HCT116 (cell line): ENCODE measurements at regions not wholly inside any gene's neighbourhood (a gene's known extent, or its start where the extent isn't known, plus 50 kb on each side); places are given as distances from the start of the nearest gene placed in this dataset.

Experiments used
- ATAC-seq: fragments of 200-7000 bp; cut with Tn5 transposase; 2 replicates; pipeline ENCODE4 v1.9.1; 2020; ENCODE audit warnings: mild to moderate bottlenecking, moderate library complexity
- BruUV-seq: library from RNA; stranded (reverse); fragments of 400-500 nt; replicated peaks from 2 replicates; lab custom pipeline; 2021; lab: Mats Ljungman, UMichigan
- CTCF ChIA-PET: fragments of 300-600 bp; sonication (Branson Sonifier 250); formaldehyde crosslinking; loops from one replicate; lab custom pipeline; 2021; ENCODE audit warnings: antibody characterized with exemption; lab: Charles Lee
- POLR2A ChIA-PET: fragments of 300-600, 350-600 bp; sonication (Branson Sonifier 250); formaldehyde crosslinking; loops from one replicate; lab custom pipeline; 2021; ENCODE audit warnings: antibody characterized with exemption; lab: Charles Lee
- RAD21 ChIA-PET, 2 experiments: fragments of 300-600 bp; sonication (Branson Sonifier 250); formaldehyde crosslinking; loops; one replicate each; lab custom pipeline; 2023; ENCODE audit warnings: low total read pairs in 2 of 2; ENCODE audit not compliant: uncharacterized antibody in 2 of 2, unreplicated experiment in 2 of 2, low non-redundant PET in 1 of 2; lab: Charles Lee
- DNase-seq: peaks from one replicate; pipeline ENCODE4 v3.0.0-alpha.2; 2010; ENCODE audit warnings: low read depth, low spot score
- H2AFZ ChIP-seq: fragments of 200-600 bp; shearing (Covaris generic), sonication (generic); 2 replicates; pipeline ENCODE4 v1.6.1; 2017; ENCODE audit warnings: low read depth, mixed run types, mixed read lengths, antibody characterized with exemption, low read length; ENCODE audit not compliant: poor library complexity, severe bottlenecking
- H3K27ac ChIP-seq: 2 replicates; pipeline ENCODE4 v1.5.1; 2012; ENCODE audit warnings: low read depth, low read length
- H3K27me3 ChIP-seq: fragments of 200-600 bp; sonication (generic); 2 replicates; pipeline ENCODE4 v1.6.1; 2016; ENCODE audit warnings: mixed run types, low read length, mixed read lengths; ENCODE audit not compliant: insufficient read depth
- H3K36me3 ChIP-seq, 2 experiments: fragments of 200-500 bp in 1 of 2; fragments of 200-600 bp in 1 of 2; sonication (Bioruptor generic) in 1 of 2; sonication (generic) in 1 of 2; 2 replicates each; pipeline versions ENCODE4 v1.5.1 to v1.6.1; 2014 to 2016; ENCODE audit warnings: low read length in 2 of 2, inconsistent platforms in 1 of 2, mixed read lengths in 1 of 2, mixed run types in 1 of 2; ENCODE audit not compliant: insufficient read depth in 2 of 2, control insufficient read depth in 1 of 2
- H3K4me1 ChIP-seq, 2 experiments: fragments of 200-600 bp in 1 of 2; sonication (generic) in 1 of 2; 2 replicates each; pipeline versions ENCODE4 v1.5.1 to v1.6.1; 2012 to 2017; ENCODE audit warnings: low read length in 2 of 2, inconsistent platforms in 1 of 2, mild to moderate bottlenecking in 1 of 2, mixed read lengths in 1 of 2, mixed run types in 1 of 2, moderate library complexity in 1 of 2; ENCODE audit not compliant: insufficient read depth in 2 of 2, control insufficient read depth in 1 of 2
- H3K4me2 ChIP-seq: fragments of 200-600 bp; sonication (generic); 2 replicates; pipeline ENCODE4 v1.6.1; 2017; ENCODE audit warnings: mixed run types, low read length, mixed read lengths
- H3K4me3 ChIP-seq, 2 experiments: fragments of 200-600 bp in 1 of 2; sonication (generic) in 1 of 2; replicated peaks in 1 of 2; 2 replicates each; pipeline ENCODE4 v1.5.1; 2011 to 2016; ENCODE audit warnings: low read length in 2 of 2, control low read depth in 1 of 2, low read depth in 1 of 2, mild to moderate bottlenecking in 1 of 2, mixed read lengths in 1 of 2, mixed run types in 1 of 2
- H3K79me2 ChIP-seq: fragments of 200-600 bp; sonication (generic); 2 replicates; pipeline ENCODE4 v1.6.1; 2017; ENCODE audit warnings: mild to moderate bottlenecking, mixed run types, low read length, moderate library complexity, mixed read lengths; ENCODE audit not compliant: insufficient read depth
- H3K9ac ChIP-seq: fragments of 200-600 bp; sonication (generic); 2 replicates; pipeline ENCODE4 v1.6.1; 2016; ENCODE audit warnings: low read length, mixed read lengths
- H3K9me2 ChIP-seq: fragments of 200-600 bp; sonication (generic), shearing (Covaris generic); 2 replicates; pipeline ENCODE4 v1.6.1; 2017; ENCODE audit warnings: mixed run types, mild to moderate bottlenecking, moderate library complexity; ENCODE audit not compliant: insufficient read depth
- H3K9me3 ChIP-seq, 2 experiments: fragments of 200-500 bp in 1 of 2; fragments of 200-600 bp in 1 of 2; sonication (Bioruptor generic) in 1 of 2; sonication (generic) in 1 of 2; 2 replicates each; pipeline ENCODE4 v1.6.1; 2014 to 2017; ENCODE audit warnings: low read length in 2 of 2, mixed read lengths in 2 of 2, inconsistent platforms in 1 of 2, low read depth in 1 of 2, mild to moderate bottlenecking in 1 of 2, mixed run types in 1 of 2, moderate library complexity in 1 of 2; ENCODE audit not compliant: control insufficient read depth in 1 of 2, insufficient read depth in 1 of 2
- H4K20me1 ChIP-seq: fragments of 200-600 bp; sonication (generic), shearing (Covaris generic); 2 replicates; pipeline ENCODE4 v1.6.1; 2017; ENCODE audit warnings: mixed run types, mild to moderate bottlenecking, moderate library complexity; ENCODE audit not compliant: insufficient read depth
- CBX3 ChIP-seq: IDR thresholded peaks from 2 replicates; pipeline ENCODE4 v1.6.1; 2012; ENCODE audit warnings: low read depth
- EGR1 ChIP-seq: IDR thresholded peaks from 2 replicates; pipeline ENCODE4 v1.6.1; 2012; ENCODE audit warnings: low read depth
- ELF1 ChIP-seq: IDR thresholded peaks from 2 replicates; pipeline ENCODE4 v1.6.1; 2012; ENCODE audit warnings: low read depth, borderline replicate concordance
- EZH2 ChIP-seq: fragments of 200-600 bp; sonication (generic); IDR thresholded peaks from 2 replicates; pipeline ENCODE4 v1.6.1; 2017; ENCODE audit warnings: antibody characterized with exemption, mixed run types
- FOSL1 ChIP-seq: IDR thresholded peaks from 2 replicates; pipeline ENCODE4 v1.6.1; 2012; ENCODE audit warnings: low read depth
- JUND ChIP-seq: IDR thresholded peaks from 2 replicates; pipeline ENCODE4 v1.6.1; 2012
- POLR2A ChIP-seq: IDR thresholded peaks from 2 replicates; pipeline ENCODE4 v1.7.0; 2011; ENCODE audit warnings: borderline replicate concordance; ENCODE audit not compliant: insufficient read depth, insufficient read length; ENCODE audit errors: extremely low read depth
- POLR2AphosphoS5 ChIP-seq: IDR thresholded peaks from 2 replicates; pipeline ENCODE4 v1.6.1; 2011; ENCODE audit warnings: mild to moderate bottlenecking, low read depth, low read length, moderate library complexity
- RAD21 ChIP-seq: IDR thresholded peaks from 2 replicates; pipeline ENCODE4 v1.6.1; 2012; ENCODE audit warnings: low read depth, mild to moderate bottlenecking
- SIN3A ChIP-seq: IDR thresholded peaks from 2 replicates; pipeline ENCODE4 v1.6.1; 2012; ENCODE audit warnings: low read depth
- SP1 ChIP-seq: IDR thresholded peaks from 2 replicates; pipeline ENCODE4 v1.6.1; 2012; ENCODE audit warnings: low read depth
- SRF ChIP-seq: IDR thresholded peaks from 2 replicates; pipeline ENCODE4 v1.6.1; 2012; ENCODE audit warnings: low read depth
- TCF7L2 ChIP-seq: IDR thresholded peaks from 2 replicates; pipeline ENCODE4 v1.7.0; 2011; ENCODE audit warnings: borderline replicate concordance, inconsistent platforms; ENCODE audit not compliant: insufficient read depth, insufficient read length; ENCODE audit errors: extremely low read depth
- YY1 ChIP-seq: IDR thresholded peaks from 2 replicates; pipeline ENCODE4 v1.6.1; 2011; ENCODE audit warnings: low read length, low read depth, moderate library complexity, mild to moderate bottlenecking; ENCODE audit not compliant: insufficient replicate concordance; ENCODE audit errors: extremely low read depth
- ZFX ChIP-seq: fragments of 450-650 bp; IDR thresholded peaks from 2 replicates; pipeline ENCODE4 v1.6.1; 2017
- intact Hi-C: fragments of 100-400 bp; cut with micrococcal nuclease; formaldehyde crosslinking; loops from 2 replicates; pipeline ENCODE4 v1.10.0; 2022
- TF ChIP-seq, protein P1 (sequence below): IDR thresholded peaks from 2 replicates; pipeline ENCODE4 v1.6.1; 2012; ENCODE audit warnings: low read depth
- TF ChIP-seq, protein P2 (sequence below): IDR thresholded peaks from 2 replicates; pipeline ENCODE4 v1.6.1; 2011; ENCODE audit warnings: mild to moderate bottlenecking, low read length, moderate library complexity; ENCODE audit not compliant: insufficient replicate concordance; ENCODE audit errors: extremely low read depth
- TF ChIP-seq, protein P3 (sequence below): IDR thresholded peaks from 2 replicates; pipeline ENCODE4 v1.6.1; 2012
- TF ChIP-seq, protein P4 (sequence below), 3 experiments: fragments of 200-600 bp in 1 of 3; sonication (generic) in 1 of 3; IDR thresholded peaks in 2 of 3; conservative IDR thresholded peaks in 1 of 3; 2 replicates each; pipeline ENCODE4 v1.5.1; 2012 to 2017; ENCODE audit warnings: low read depth in 2 of 3, low read length in 2 of 3, antibody characterized with exemption in 1 of 3, borderline replicate concordance in 1 of 3, control low read depth in 1 of 3, mild to moderate bottlenecking in 1 of 3, mixed read lengths in 1 of 3, mixed run types in 1 of 3, moderate library complexity in 1 of 3; ENCODE audit not compliant: insufficient read depth in 1 of 3
- TF ChIP-seq, protein P5 (sequence below): IDR thresholded peaks from 2 replicates; pipeline ENCODE4 v1.6.1; 2012

DNA sequence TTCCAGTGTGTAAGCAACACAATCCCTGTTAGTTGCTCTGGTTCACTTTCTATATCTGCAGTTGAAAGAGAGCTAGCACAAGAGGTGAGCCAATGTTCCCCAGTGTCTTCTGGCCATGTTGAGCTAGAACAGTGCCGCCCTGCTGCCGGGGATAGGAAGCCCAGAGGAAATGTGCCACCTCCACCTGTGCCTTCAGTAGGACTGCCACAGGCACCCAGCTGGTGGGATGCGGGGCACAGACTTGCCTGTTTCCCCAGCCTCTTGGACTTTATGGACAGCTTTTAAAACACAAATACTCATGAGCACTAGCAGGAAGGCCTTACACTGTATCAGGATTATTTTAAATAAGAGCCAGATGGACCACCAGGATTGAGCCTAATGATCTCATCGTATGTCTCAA lies 234.5 kb upstream of the COBL start:
- intact Hi-C loops: no loop called here
- CTCF ChIA-PET: no interaction called here
- H3K27me3 ChIP-seq: no peaks in the 10 kb centered on the region
- no peaks in the 10 kb centered on the region for H4K20me1 ChIP-seq
- no peak overlapping the region for H3K9ac ChIP-seq
- H3K36me3 ChIP-seq: no peaks in the 10 kb centered on the region
- H3K4me3 ChIP-seq: no peak overlapping the region
- TF ChIP-seq RAD21: no peak
- no peak for TF ChIP-seq TCF7L2
- no peak for TF ChIP-seq CBX3
- TF ChIP-seq POLR2A: no peak
- TF ChIP-seq SRF: no peak
- TF ChIP-seq ZFX: no peak
- no peak for TF ChIP-seq SP1
- TF ChIP-seq EGR1: no peak
- no peak for TF ChIP-seq YY1
- TF ChIP-seq, protein P1, sequence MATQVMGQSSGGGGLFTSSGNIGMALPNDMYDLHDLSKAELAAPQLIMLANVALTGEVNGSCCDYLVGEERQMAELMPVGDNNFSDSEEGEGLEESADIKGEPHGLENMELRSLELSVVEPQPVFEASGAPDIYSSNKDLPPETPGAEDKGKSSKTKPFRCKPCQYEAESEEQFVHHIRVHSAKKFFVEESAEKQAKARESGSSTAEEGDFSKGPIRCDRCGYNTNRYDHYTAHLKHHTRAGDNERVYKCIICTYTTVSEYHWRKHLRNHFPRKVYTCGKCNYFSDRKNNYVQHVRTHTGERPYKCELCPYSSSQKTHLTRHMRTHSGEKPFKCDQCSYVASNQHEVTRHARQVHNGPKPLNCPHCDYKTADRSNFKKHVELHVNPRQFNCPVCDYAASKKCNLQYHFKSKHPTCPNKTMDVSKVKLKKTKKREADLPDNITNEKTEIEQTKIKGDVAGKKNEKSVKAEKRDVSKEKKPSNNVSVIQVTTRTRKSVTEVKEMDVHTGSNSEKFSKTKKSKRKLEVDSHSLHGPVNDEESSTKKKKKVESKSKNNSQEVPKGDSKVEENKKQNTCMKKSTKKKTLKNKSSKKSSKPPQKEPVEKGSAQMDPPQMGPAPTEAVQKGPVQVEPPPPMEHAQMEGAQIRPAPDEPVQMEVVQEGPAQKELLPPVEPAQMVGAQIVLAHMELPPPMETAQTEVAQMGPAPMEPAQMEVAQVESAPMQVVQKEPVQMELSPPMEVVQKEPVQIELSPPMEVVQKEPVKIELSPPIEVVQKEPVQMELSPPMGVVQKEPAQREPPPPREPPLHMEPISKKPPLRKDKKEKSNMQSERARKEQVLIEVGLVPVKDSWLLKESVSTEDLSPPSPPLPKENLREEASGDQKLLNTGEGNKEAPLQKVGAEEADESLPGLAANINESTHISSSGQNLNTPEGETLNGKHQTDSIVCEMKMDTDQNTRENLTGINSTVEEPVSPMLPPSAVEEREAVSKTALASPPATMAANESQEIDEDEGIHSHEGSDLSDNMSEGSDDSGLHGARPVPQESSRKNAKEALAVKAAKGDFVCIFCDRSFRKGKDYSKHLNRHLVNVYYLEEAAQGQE: no peak
- TF ChIP-seq EZH2: no peak
- TF ChIP-seq FOSL1: no peak
- no peak for TF ChIP-seq ELF1
- no peak for TF ChIP-seq POLR2AphosphoS5
- no peak for TF ChIP-seq JUND
- TF ChIP-seq SIN3A: no peak
- TF ChIP-seq, protein P2, sequence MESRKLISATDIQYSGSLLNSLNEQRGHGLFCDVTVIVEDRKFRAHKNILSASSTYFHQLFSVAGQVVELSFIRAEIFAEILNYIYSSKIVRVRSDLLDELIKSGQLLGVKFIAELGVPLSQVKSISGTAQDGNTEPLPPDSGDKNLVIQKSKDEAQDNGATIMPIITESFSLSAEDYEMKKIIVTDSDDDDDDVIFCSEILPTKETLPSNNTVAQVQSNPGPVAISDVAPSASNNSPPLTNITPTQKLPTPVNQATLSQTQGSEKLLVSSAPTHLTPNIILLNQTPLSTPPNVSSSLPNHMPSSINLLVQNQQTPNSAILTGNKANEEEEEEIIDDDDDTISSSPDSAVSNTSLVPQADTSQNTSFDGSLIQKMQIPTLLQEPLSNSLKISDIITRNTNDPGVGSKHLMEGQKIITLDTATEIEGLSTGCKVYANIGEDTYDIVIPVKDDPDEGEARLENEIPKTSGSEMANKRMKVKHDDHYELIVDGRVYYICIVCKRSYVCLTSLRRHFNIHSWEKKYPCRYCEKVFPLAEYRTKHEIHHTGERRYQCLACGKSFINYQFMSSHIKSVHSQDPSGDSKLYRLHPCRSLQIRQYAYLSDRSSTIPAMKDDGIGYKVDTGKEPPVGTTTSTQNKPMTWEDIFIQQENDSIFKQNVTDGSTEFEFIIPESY: no peak
- TF ChIP-seq, protein P3, sequence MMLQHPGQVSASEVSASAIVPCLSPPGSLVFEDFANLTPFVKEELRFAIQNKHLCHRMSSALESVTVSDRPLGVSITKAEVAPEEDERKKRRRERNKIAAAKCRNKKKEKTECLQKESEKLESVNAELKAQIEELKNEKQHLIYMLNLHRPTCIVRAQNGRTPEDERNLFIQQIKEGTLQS: no peak
- TF ChIP-seq, protein P4, sequence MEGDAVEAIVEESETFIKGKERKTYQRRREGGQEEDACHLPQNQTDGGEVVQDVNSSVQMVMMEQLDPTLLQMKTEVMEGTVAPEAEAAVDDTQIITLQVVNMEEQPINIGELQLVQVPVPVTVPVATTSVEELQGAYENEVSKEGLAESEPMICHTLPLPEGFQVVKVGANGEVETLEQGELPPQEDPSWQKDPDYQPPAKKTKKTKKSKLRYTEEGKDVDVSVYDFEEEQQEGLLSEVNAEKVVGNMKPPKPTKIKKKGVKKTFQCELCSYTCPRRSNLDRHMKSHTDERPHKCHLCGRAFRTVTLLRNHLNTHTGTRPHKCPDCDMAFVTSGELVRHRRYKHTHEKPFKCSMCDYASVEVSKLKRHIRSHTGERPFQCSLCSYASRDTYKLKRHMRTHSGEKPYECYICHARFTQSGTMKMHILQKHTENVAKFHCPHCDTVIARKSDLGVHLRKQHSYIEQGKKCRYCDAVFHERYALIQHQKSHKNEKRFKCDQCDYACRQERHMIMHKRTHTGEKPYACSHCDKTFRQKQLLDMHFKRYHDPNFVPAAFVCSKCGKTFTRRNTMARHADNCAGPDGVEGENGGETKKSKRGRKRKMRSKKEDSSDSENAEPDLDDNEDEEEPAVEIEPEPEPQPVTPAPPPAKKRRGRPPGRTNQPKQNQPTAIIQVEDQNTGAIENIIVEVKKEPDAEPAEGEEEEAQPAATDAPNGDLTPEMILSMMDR (IDR thresholded peaks at IDR 0.05 in 2 of 3, conservative IDR thresholded peaks at IDR 0.05 in 1 of 3; ENCODE audit: borderline replicate concordance in 1 of 3, insufficient read depth in 1 of 3, low read depth in 2 of 3, low read length in 2 of 3): no peak
- TF ChIP-seq, protein P5, sequence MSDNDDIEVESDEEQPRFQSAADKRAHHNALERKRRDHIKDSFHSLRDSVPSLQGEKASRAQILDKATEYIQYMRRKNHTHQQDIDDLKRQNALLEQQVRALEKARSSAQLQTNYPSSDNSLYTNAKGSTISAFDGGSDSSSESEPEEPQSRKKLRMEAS: no peak
- no peaks in the 10 kb centered on the region for H3K9me3 ChIP-seq
- H3K4me1 ChIP-seq: no peaks in the 10 kb centered on the region
- no TSS peak for BruUV-seq
- no peak overlapping the region for H3K27ac ChIP-seq
- RAD21 ChIA-PET: no interaction called here
- H3K4me2 ChIP-seq: no peak overlapping the region
- DNase-seq (no peak), ATAC-seq (no peak)
- H2AFZ ChIP-seq: no peak overlapping the region
- H3K9me2 ChIP-seq: no peaks in the 10 kb centered on the region
- POLR2A ChIA-PET: no interaction called here
- H3K79me2 ChIP-seq: no peaks in the 10 kb centered on the region
